ENCODE measurements at regions not wholly inside any gene's neighbourhood (a gene's known extent, or its start where the extent isn't known, plus 50 kb on each side); places are given as distances from the start of the nearest gene placed in this dataset.

- TF ChIP-seq CTCF (IDR thresholded peaks at IDR 0.05; ENCODE audit: borderline replicate concordance, extremely low read depth, low read length, poor library complexity, severe bottlenecking) (no peak), EZH2 (IDR thresholded peaks at IDR 0.05; ENCODE audit: borderline replicate concordance, low read depth, low read length, severe bottlenecking) (no peak)
These were observed 547.0 kb downstream of the NSUN3 start for GRCh38 chr3:94609908-94610307.

Data from DND-41 (cell line).